ENCODE measurements at regions not wholly inside any gene's neighbourhood (a gene's known extent, or its start where the extent isn't known, plus 50 kb on each side); places are given as distances from the start of the nearest gene placed in this dataset.
"Not testable (repeated sequence)": the region's sequence is repeated elsewhere in the genome, so short reads cannot be mapped to it uniquely, and the experiment has no call there.

GRCh38 chr3:20442846-20443245, 256.8 kb upstream of the SGO1 start:
- peaks cover 6% of the 10 kb centered on the region for H3K27me3 Mint-ChIP-seq (ENCODE audit: unreplicated experiment)
- no peak overlapping the region for H3K4me3 Mint-ChIP-seq (ENCODE audit: unreplicated experiment)
- TF ChIP-seq CTCF (IDR thresholded peaks at IDR 0.05), result no peak
- no peaks in the 10 kb centered on the region for H3K4me1 Mint-ChIP-seq (ENCODE audit: unreplicated experiment)
- no peak for DNase-seq (ENCODE audit: extremely low spot score, unreplicated experiment)
- H3K36me3 Mint-ChIP-seq (ENCODE audit: unreplicated experiment), result no peaks in the 10 kb centered on the region
- H3K27ac Mint-ChIP-seq (ENCODE audit: unreplicated experiment), result no peak overlapping the region
- H3K9me3 Mint-ChIP-seq (ENCODE audit: unreplicated experiment), result no peaks in the 10 kb centered on the region

- H3K36me3 Mint-ChIP-seq (ENCODE audit: unreplicated experiment); H3K4me1 Mint-ChIP-seq (ENCODE audit: unreplicated experiment); H3K4me3 Mint-ChIP-seq (ENCODE audit: unreplicated experiment); DNase-seq (ENCODE audit: extremely low spot score, unreplicated experiment); H3K27ac Mint-ChIP-seq (ENCODE audit: unreplicated experiment); H3K27me3 Mint-ChIP-seq (ENCODE audit: unreplicated experiment): not testable (repeated sequence)
- peaks cover 12% of the 10 kb centered on the region for H3K9me3 Mint-ChIP-seq (ENCODE audit: unreplicated experiment)
Measured at GRCh38 chr3:20427268-20427667, 241.3 kb upstream of the SGO1 start.

GRCh38 chr3:20425138-20425537, 239.1 kb upstream of the SGO1 start:
- no peaks in the 10 kb centered on the region for H3K4me1 Mint-ChIP-seq (ENCODE audit: unreplicated experiment)

GRCh38 chr3:20424086-20424485, 238.1 kb upstream of the SGO1 start:
- H3K27me3 Mint-ChIP-seq (ENCODE audit: unreplicated experiment), result no peaks in the 10 kb centered on the region
- H3K4me3 Mint-ChIP-seq (ENCODE audit: unreplicated experiment), result no peak overlapping the region

More at GRCh38 chr3:20425138-20425537, 239.1 kb upstream of the SGO1 start:
- Mint-ChIP-seq H3K4me3 (ENCODE audit: unreplicated experiment) (no peak overlapping the region), H3K27ac (ENCODE audit: unreplicated experiment) (no peak overlapping the region), H3K9me3 (ENCODE audit: unreplicated experiment) (peaks cover 9% of the 10 kb centered on the region), H3K36me3 (ENCODE audit: unreplicated experiment) (no peaks in the 10 kb centered on the region), H3K27me3 (ENCODE audit: unreplicated experiment) (no peaks in the 10 kb centered on the region)
- TF ChIP-seq CTCF (IDR thresholded peaks at IDR 0.05), result no peak
- no peak for DNase-seq (ENCODE audit: extremely low spot score, unreplicated experiment)

GRCh38 chr3:20422391-20422790, 236.4 kb upstream of the SGO1 start:
- Mint-ChIP-seq H3K36me3 (ENCODE audit: unreplicated experiment) (no peaks in the 10 kb centered on the region), H3K27me3 (ENCODE audit: unreplicated experiment) (no peaks in the 10 kb centered on the region), H3K27ac (ENCODE audit: unreplicated experiment) (no peak overlapping the region), H3K4me1 (ENCODE audit: unreplicated experiment) (no peaks in the 10 kb centered on the region), H3K4me3 (ENCODE audit: unreplicated experiment) (no peak overlapping the region), H3K9me3 (ENCODE audit: unreplicated experiment) (no peaks in the 10 kb centered on the region)
- TF ChIP-seq CTCF (IDR thresholded peaks at IDR 0.05), result no peak
- DNase-seq (ENCODE audit: extremely low spot score, unreplicated experiment), result no peak

More at GRCh38 chr3:20424086-20424485, 238.1 kb upstream of the SGO1 start:
- Mint-ChIP-seq H3K27ac (ENCODE audit: unreplicated experiment) (no peak overlapping the region), H3K9me3 (ENCODE audit: unreplicated experiment) (no peaks in the 10 kb centered on the region), H3K4me1 (ENCODE audit: unreplicated experiment) (no peaks in the 10 kb centered on the region), H3K36me3 (ENCODE audit: unreplicated experiment) (no peaks in the 10 kb centered on the region)
- TF ChIP-seq CTCF (IDR thresholded peaks at IDR 0.05), result no peak
- DNase-seq (ENCODE audit: extremely low spot score, unreplicated experiment), result no peak

Data from osteocyte (in vitro differentiated cells).